GM18870 (cell line): ENCODE measurements at regions not wholly inside any gene's neighbourhood (a gene's known extent, or its start where the extent isn't known, plus 50 kb on each side); places are given as distances from the start of the nearest gene placed in this dataset.
"Not testable (repeated sequence)": the region's sequence is repeated elsewhere in the genome, so short reads cannot be mapped to it uniquely, and the experiment has no call there.

Experiments
- ATAC-seq: cut with Tn5 transposase; IDR thresholded peaks from one replicate; pipeline ENCODE4 v1.9.1; 2021; ENCODE audit warnings: moderate library complexity; ENCODE audit not compliant: unreplicated experiment

- no peak for ATAC-seq
Observed at GRCh38 chr20:54324041-54324440, 116.2 kb downstream of the PFDN4 start.

DNA sequence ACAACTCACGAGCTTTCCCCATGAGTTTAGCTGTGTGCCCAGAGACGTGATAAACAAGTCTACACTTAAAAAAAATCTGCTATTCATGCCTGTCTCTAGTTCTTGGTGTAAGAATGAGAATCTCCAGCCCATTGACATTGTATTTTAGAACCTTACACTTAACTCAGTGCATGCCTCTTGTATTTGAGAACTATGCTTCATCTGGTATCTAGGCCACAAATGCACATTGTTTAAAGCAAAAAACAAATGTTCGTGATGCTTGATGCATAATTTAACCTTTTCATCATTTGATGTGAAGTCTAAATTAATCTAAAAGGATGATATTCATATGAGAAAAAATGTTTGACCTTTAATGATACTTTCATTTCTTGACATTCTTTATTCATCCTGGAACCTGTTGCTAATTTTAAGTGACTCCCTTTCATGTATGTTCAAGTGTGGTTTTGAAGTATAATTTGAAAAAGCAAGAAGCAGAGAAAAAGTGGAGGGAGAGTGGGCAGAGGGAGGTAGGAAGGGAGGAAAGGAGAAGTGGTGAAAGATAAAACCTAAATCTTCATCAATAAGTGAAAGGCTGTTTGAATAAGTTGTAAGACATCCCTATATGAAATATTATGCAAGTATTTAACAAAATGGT, 116.9 kb downstream of the PFDN4 start:
- no peak for ATAC-seq

GRCh38 chr20:54335299-54335698, 127.4 kb downstream of the PFDN4 start:
- ATAC-seq, result no peak

GRCh38 chr20:54337144-54337543, 129.3 kb downstream of the PFDN4 start:
- peak; percentile 53 for ATAC-seq

DNA sequence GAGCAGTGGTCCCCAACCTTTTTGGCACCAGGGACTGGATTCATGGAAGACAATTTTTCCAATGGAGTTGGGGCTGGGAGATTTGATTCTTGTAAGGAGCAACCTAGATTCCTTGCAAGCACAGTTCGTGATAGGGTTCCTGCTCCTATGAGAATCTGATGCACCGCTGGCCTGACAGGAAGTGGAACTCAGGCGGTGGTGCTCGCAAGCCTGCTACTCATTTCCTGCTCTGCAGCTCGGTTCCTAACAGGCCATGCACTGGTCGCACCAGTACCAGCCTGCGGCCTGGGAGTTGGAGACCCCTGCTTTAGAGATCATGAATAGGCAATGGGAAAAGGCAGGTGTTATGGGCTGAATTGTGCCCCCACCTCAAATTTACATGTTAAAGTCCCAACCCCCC, 131.2 kb downstream of the PFDN4 start:
- ATAC-seq, result no peak

DNA sequence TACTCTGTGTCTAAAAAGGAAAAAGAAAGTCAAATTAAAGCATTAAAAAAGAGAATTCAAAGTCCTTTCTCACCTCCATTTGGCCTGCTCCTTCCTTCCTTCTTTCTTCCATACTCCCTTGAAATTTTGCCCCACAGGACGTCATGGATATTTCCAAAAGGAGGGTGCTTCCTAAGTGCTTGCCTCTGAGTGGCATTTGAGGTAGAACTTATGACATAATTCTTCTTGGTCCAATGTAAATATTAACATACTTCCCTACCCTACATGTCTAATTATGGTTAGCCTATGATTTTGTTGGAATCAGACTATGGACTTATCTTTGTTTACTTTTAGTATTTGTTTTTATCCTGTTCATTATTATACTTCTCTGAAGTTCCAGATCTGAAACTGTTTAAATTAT, 132.3 kb downstream of the PFDN4 start:
- ATAC-seq, result no peak

- ATAC-seq, result no peak
Observed at GRCh38 chr20:54340667-54341081, 132.8 kb downstream of the PFDN4 start.

- no peak for ATAC-seq
Observed at GRCh38 chr20:54342258-54342920, 133.0 kb upstream of the DOK5 start.

- no peak for ATAC-seq
Observed at GRCh38 chr20:54343099-54343498, 132.3 kb upstream of the DOK5 start.

DNA sequence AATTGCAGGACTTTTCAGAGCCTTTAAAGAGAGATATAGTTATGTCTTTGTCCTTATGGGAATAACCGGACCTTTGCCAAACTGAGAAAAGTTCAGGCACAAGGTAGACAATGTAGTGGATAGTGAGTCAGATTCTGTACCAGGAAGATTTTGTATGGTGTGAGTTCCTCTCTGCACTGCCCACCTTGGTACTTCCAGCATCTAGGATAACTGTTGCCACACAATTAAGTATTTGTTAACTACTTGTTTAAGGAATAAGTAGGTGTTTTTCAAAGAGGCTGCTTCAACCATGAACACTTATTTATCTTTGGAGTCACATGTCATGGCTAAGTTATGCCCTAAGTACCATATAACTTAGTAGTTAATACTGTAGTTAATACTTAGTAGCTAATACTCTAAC, 131.8 kb upstream of the DOK5 start:
- no peak for ATAC-seq

GRCh38 chr20:54344832-54345231, 130.6 kb upstream of the DOK5 start:
- ATAC-seq, result no peak

- peak; percentile 90 for ATAC-seq
Observed at GRCh38 chr20:54345301-54345724, 130.1 kb upstream of the DOK5 start.

GRCh38 chr20:54345821-54346220, 129.6 kb upstream of the DOK5 start:
- no peak for ATAC-seq

- ATAC-seq, result no peak
Observed at GRCh38 chr20:54346276-54346675, 129.1 kb upstream of the DOK5 start.

- ATAC-seq, result no peak
Observed at GRCh38 chr20:54347166-54347833, 128.1 kb upstream of the DOK5 start.

- ATAC-seq, result no peak
Observed at GRCh38 chr20:54350415-54350814, 125.0 kb upstream of the DOK5 start.

- ATAC-seq, result no peak
Observed at GRCh38 chr20:54351371-54352136, 123.8 kb upstream of the DOK5 start.

DNA sequence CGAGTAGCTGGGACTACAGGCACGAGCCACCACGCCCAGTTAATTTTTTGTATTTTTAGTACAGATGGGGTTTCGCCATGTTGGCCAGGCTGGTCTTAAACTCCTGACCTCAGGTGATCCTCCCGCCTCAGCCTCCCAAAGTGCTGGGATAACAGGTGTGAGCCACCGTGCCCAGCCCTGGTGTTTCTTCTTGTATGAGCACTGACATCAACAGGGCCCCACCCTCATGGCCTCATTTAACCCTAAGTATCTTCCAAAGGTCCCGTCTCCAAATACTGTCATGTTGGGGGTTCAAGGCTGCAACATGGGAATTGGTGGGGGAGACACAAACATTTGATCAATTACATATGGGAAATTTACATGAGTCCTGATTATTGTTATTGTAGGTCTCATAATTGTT, 122.9 kb upstream of the DOK5 start:
- ATAC-seq, result not testable (repeated sequence)

- no peak for ATAC-seq
Observed at GRCh38 chr20:54353292-54353691, 122.1 kb upstream of the DOK5 start.

DNA sequence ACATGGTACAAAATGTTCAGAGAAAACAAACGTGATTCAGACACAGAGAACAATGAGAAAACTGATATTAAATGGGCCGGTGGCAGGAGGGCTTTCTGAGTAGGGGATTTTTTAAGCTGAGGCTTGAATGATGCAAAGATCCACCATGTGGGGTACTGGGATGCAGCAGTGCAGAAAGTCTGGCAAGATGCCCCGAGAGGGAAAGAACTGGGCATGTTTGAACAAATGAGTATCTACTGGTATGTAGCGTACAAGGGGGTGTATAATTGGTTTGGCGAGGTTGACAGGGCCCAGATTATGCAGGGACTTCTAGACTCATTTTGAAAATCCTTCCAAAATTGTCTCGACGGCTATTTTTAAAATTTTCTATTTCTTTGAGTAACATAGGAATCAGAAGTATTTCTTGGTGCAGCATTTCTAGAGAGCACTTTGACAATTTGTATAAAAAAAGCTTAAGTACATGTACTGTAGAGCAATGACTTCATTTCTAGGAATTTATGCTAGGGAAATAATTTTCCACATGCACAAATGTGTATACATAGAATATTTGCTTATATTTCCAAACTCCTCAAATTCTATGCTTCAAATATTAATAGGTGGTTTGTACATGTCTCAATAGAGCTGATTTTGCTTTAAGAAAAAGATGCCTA, 119.6 kb upstream of the DOK5 start:
- ATAC-seq, result no peak

DNA sequence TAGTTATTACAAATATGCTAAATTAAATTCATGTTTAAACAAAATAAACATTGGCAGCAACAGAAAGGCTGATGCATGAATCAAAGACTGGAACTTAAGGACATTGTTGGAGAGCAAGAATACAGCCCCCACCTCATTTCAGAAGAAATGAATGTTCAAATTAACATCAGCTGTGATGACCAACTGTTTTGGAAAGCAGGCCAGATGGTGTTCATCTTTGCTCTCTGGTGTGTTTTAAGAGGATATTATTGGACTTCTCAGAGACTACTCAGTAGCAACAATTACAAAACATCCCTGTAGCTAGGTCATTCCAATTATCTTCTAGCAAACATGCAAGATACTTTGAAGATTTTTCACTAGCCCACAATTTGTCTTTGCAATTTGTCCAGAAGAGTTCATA, 118.6 kb upstream of the DOK5 start:
- no peak for ATAC-seq
